Fibroblast of peridontal ligament (primary cell): ENCODE measurements at regions not wholly inside any gene's neighbourhood (a gene's known extent, or its start where the extent isn't known, plus 50 kb on each side); places are given as distances from the start of the nearest gene placed in this dataset.

ENCODE experiments used
- DNase-seq: peaks from one replicate; pipeline ENCODE4 v3.0.0-alpha.2; 2010; ENCODE audit errors: extremely low read depth

- DNase-seq = no peak
These were observed 779.1 kb downstream of the NR2F1-AS1 start for GRCh38 chr5:92801911-92802310.

- DNase-seq = peak; percentile 70
These were observed 780.7 kb downstream of the NR2F1-AS1 start for GRCh38 chr5:92800365-92800764.

- no peak for DNase-seq
These were observed 785.4 kb downstream of the NR2F1-AS1 start for GRCh38 chr5:92795633-92796032.

DNA sequence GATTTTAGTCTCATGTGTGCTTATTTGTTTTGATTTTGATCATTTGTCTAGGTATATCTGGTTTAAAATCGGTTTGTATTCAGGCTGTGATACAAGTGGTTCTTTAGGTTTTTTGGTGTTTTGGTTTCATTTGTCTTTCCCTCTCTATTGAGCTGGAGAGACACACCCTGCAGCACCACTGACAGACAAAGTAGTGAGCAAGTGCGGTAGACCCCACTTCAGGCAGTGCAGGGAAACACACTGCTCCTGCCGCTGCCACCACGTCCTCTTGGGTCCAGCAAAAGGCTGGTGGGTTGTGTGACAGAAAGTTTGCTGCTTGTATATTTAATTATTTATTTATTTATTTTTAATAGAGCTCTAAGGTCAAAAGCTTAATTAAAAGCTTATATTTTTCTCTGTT lies 801.0 kb downstream of the NR2F1-AS1 start:
- DNase-seq = no peak

DNA sequence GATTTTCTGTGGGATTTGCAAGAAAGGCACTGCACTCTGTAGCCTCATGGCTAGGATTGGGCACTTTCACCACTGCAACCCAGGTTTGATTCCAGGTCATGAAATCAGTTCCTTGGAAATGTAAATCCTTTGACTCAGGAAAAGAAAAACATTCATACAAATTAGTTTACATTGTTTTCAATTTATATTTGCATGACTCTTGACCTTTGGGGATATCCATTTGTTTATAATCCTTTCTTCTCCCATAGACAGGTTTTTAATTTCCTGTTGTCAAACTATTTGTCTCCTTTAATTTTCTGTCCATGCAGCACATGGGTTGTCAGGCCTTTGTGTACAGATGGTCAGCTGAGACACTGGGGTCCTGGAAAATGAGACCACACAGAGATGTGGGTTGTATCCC lies 801.5 kb downstream of the NR2F1-AS1 start:
- no peak for DNase-seq

- no peak for DNase-seq
These were observed 802.8 kb downstream of the NR2F1-AS1 start for GRCh38 chr5:92778261-92778660.

DNA sequence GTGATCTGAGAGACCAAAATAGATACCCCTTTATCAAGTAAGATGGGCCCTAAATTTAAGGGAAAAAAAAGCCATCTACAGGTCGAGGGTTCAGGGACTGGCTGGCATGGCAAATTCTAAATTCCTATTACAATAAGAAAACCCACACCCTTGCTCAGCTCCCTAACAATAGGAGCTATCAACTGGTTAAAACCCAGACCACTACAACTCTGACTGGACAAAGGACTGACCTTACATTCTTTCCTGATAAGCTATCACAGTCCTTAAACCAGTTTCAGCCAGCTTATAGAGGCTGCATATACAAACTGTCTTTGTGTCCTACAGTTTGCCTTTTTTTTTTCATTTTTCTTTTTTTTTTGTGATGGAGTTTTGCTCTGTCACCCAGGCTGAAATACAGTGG lies 803.6 kb downstream of the NR2F1-AS1 start:
- no peak for DNase-seq

GRCh38 chr5:92775711-92776615 lies 805.1 kb downstream of the NR2F1-AS1 start:
- no peak for DNase-seq

- DNase-seq = peak; percentile 47
These were observed 811.0 kb downstream of the NR2F1-AS1 start for GRCh38 chr5:92769978-92770377.

DNA sequence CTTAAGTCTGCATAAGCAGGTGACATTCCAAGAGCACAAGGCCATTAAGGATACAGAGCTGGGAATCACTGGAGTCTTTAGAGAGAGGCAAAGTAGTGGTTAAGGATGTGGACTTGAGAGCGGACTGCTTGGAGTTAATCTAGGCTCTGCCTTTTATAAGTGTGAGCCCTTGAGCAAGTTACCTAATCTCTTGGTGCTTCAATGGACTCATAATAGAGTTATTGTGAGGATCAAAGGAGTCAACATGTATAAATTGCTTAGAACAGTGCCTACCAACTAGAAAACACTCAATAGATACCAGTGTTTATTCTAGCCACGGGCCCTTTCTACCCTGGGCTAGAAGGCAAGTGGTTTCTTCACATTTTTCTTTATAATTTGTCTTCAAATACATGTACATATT lies 819.4 kb downstream of the NR2F1-AS1 start:
- DNase-seq = no peak

GRCh38 chr5:92760550-92760949 lies 820.5 kb downstream of the NR2F1-AS1 start:
- no peak for DNase-seq

DNA sequence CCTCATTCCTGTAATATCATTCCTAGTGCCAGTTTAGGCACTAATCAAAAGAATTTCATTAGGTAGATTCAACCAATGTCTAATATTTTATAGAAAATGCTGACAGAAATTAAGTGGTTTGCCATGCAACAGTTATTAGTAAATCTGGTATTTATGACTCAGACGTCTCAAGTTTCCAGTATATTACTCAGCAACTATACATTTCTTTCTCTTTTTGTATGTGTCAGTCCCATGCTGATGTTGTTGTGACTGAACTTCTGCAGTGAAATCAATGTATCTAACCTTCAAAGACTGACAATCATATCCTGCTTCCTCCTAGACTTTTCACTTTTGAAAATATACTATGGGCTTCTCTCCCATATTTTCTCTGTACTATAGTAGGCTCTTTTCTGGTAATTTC lies 822.5 kb downstream of the NR2F1-AS1 start:
- peak; percentile 27 for DNase-seq

DNA sequence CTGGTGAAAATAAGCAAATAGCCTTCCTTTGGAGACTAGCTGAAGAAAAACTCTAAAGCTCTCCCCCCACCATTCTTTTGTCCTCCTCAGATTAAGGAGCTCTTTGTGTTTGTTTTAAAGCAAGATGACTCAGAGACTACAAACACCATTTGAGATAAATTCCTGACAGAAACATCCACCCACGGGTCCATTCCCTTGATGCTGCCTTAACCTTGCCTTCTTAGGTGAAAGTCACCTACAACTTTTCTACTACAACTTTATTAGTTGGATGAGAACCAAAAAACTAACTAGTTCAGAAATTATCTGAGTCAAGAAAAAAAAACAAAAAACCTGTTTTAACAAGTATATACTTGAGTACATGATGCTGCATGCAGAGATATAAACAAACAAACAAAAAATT lies 831.1 kb downstream of the NR2F1-AS1 start:
- no peak for DNase-seq

DNA sequence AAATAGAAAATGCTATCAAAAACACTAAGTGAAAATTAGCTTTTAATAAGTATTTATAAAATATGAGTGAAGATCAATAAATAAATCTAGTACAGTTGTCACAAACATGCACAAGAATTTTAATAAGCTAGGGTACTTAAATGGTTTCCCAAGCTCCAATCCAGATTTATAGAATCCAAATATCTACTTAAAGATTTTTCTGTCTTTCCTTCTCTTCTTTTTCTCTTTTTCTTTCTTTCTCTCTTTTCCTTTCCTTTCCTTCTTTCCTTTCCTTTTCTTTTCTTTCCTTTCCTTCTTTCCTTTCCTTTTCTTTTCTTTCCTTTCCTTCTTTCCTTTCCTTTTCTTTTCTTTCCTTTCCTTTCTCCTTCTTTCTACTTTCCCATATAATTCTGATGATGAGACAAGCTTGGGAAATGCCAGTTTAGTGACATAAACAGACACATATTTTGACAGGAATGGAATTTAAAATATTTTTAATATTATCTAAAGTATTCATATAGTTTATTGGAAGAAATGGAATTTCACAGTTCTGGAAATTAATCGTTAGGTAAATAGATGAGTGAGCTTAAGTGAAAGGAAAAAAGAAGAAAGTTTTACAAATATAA lies 832.8 kb downstream of the NR2F1-AS1 start:
- no peak for DNase-seq

DNA sequence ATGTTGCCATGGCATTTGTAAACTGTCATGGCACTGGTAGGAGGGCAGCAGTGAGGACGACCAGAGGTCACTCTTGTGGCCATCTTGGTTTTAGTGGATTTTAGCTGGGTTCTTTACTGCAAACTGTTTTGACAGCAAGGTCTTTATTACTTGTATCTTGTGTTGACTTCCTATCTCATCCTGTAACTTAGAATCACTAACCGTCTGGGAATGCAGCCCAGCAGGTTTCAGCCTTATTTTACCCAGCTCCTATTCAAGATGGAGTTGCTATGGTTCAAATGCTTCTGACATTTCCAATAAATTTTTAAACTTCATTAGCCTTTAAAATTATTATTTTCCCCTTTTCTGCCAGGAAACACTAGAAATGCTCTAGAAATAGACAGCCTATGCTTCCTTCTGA lies 839.1 kb downstream of the NR2F1-AS1 start:
- DNase-seq = no peak

GRCh38 chr5:92734211-92734940 lies 846.6 kb downstream of the NR2F1-AS1 start:
- no peak for DNase-seq

GRCh38 chr5:92730486-92730885 lies 850.5 kb downstream of the NR2F1-AS1 start:
- no peak for DNase-seq

DNA sequence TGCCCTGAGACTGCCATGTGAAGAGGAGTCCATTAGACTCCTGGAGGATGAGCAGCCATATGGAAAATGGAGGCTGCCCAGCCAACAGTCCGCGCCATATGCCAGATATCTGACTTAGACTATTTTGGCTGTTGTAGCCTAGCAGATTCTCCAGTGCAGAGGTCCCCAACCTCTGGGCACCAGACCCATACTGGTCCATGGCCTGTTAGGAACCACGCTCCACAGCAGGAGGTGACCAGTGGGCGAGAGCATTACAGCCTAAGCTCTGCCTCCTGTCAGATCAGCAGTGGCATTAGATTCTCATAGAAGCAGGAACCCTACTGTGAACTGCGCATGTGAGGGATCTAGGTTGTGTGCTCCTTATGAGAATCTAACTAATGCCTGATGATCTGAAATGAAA lies 851.9 kb downstream of the NR2F1-AS1 start:
- DNase-seq = no peak

DNA sequence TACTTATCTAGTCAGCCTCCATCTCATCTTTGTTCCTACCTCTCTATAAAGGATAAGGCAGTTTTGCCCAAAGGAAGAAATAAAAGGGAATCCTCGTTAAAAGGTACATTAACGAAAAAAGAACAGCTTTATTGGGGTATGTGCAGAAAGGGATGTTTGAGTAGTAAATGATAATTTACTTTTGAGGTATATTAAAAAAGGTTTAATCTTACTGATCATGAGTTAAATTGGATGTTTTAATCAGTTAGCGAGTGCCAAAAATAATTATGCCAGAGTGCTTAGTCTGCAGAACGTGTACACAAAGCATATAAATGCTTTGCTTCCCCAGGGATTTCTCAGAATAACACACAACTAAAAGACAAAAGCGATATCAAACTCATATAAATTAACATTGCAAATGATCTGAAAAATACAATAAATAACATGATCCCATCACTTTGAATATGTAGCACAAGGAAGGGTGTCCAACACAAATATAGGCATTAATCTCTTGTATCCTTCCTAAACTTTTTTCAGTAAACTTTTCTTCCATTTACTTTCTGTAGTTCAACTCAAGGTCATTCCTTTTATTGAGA lies 865.0 kb downstream of the NR2F1-AS1 start:
- no peak for DNase-seq

DNA sequence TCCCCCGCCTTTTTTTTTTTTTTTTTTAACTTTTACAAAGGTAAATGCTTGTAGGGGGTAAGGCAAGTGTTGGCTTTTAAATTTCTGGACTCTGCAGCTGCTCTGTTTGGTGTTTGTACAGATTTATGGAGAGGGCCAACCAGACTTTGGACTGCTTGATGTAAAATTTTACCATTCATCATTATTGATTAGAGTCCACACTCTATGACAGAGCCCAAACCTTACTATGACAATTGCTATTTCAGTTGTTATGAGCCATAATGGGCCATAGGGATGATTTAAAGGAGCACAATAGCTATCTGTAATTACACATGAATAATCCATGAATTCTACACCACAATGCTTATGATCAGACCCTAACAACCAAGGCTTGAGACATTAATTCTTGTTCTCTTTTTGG lies 867.2 kb downstream of the NR2F1-AS1 start:
- DNase-seq = no peak

DNA sequence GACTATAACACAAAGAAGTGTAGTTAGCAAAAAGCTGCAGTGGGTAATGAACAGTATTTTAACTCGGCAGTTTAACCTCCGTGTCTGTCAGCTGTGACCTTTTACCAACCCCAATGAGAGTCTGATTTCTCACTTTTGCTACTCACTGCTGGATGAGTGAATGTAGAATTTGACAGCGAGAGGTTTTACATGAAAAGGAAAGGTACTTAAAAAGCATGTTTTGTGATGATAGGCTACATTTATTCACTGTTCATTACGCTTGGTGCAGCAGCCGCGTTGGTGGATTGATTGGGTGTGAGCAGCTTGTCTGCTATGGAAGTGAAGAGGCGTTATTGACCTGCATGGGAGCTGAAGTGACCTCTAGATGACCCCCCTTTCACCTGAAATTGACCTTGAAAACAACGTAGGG lies 867.7 kb downstream of the NR2F1-AS1 start:
- DNase-seq = no peak

GRCh38 chr5:92711956-92712355 lies 869.1 kb downstream of the NR2F1-AS1 start:
- no peak for DNase-seq
